ENCODE measurements at regions not wholly inside any gene's neighbourhood (a gene's known extent, or its start where the extent isn't known, plus 50 kb on each side); places are given as distances from the start of the nearest gene placed in this dataset.

DNA sequence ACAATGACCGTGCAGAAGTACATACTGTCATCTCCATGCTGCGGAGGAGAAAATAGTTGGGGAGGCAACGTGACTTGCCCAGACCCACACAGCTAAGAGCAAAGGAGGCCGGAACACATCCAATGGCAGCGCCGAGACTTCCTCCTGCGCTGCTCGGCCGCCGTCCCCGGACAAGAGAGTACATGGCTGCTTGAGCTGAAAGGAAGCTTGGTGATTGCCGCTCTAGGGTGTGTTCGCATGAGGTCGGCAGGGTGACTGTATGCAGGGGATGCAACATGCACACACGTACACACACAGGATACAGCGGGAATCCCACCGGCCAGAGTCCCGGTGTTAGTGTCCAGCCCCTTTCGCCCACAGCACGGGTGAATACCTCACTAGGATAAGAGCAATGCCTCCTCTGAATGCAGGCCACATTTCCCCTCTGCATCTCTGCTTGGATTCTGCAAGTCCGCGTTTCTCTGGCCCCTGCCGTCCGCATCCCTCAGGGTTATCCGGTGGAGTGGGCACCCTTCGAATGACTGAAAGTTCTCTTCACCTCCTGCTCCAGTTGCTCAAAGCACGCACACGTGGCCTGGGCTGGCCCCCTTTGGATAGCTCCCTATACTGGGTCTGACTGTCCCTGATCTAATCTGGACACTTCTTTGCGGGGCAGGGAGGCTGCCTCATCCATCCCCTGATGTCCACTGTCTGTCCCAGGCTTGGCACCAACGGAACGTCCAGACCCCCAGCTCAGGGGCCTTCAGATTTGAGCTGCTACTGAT lies 78.8 kb downstream of the GSC start:
- TF ChIP-seq CTCF (conservative IDR thresholded peaks at IDR 0.05; ENCODE audit: low read length) (no peak), EZH2phosphoT487 (IDR thresholded peaks at IDR 0.05; ENCODE audit: borderline replicate concordance) (no peak)
